ENCODE measurements at regions not wholly inside any gene's neighbourhood (a gene's known extent, or its start where the extent isn't known, plus 50 kb on each side); places are given as distances from the start of the nearest gene placed in this dataset.

DNA sequence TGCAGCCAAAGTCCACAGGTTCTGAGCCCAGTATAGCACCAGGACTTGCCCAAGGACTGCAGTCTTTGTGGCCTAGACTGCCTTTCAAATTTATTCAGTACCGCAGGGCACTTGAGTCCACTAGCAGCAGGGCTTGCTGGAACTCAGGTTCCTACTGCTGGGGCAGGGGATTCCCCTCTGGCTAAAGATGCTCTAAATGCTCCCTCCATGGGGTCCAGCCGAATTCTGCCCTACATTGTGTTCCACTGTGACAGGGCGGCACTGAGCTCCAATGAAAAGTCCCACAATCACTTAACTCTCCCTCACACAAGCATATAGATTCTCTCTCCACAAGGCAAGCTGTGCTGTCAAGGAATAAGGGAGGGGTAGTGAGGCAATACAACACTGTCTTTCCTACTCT, 518.1 kb upstream of the VRK2 start (continued):
- TF ChIP-seq, protein P1, sequence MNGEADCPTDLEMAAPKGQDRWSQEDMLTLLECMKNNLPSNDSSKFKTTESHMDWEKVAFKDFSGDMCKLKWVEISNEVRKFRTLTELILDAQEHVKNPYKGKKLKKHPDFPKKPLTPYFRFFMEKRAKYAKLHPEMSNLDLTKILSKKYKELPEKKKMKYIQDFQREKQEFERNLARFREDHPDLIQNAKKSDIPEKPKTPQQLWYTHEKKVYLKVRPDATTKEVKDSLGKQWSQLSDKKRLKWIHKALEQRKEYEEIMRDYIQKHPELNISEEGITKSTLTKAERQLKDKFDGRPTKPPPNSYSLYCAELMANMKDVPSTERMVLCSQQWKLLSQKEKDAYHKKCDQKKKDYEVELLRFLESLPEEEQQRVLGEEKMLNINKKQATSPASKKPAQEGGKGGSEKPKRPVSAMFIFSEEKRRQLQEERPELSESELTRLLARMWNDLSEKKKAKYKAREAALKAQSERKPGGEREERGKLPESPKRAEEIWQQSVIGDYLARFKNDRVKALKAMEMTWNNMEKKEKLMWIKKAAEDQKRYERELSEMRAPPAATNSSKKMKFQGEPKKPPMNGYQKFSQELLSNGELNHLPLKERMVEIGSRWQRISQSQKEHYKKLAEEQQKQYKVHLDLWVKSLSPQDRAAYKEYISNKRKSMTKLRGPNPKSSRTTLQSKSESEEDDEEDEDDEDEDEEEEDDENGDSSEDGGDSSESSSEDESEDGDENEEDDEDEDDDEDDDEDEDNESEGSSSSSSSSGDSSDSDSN (CRISPR knock-in tag; IDR thresholded peaks at IDR 0.05) = no peak
- TF ChIP-seq ZNF607 (CRISPR knock-in tag; IDR thresholded peaks at IDR 0.05; ENCODE audit: borderline replicate concordance) = no peak
- no peak for TF ChIP-seq SMAD9 (CRISPR knock-in tag; IDR thresholded peaks at IDR 0.05)
- TF ChIP-seq FOXC1 (CRISPR knock-in tag; IDR thresholded peaks at IDR 0.05; ENCODE audit: borderline replicate concordance) = no peak
- TF ChIP-seq POLR2AphosphoS2 (IDR thresholded peaks at IDR 0.05; ENCODE audit: low read depth, low read length) = no peak
- no peak for TF ChIP-seq ZNF589 (CRISPR knock-in tag; conservative IDR thresholded peaks at IDR 0.05)
- TF ChIP-seq, protein P2, sequence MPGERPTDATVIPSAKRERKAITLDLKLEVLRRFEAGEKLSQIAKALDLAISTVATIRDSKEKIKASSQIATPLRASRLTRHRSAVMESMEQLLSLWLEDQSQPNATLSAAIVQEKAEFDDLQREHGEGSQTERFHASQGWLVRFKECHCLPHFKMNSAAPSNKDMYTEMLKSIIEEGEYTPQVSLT (CRISPR knock-in tag; IDR thresholded peaks at IDR 0.05; ENCODE audit: borderline replicate concordance, low read depth) = no peak

DNA sequence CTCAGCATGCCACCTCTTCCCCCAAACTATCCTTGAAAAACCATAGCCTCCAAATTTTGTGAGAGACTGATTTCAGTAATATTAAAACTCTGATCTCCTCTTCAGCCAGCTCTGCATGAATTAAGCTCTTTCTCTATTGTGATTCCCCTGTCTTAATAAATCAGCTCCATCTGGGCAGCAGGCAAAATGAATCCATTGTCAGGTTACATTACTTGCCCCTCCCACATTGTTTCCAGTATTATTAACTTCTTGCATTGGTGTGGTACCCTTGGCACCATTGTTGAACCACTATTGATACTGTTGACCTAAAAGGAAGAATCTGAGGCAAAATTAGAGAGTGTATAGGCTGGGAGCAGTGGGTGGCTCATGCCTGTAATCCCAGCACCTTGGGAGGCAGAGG, 512.2 kb upstream of the VRK2 start:
- Histone ChIP-seq H3K4me1 (ENCODE audit: insufficient read depth, low read length) (no peaks in the 10 kb centered on the region), H2AFZ (ENCODE audit: low read length) (no peak overlapping the region), H4K20me1 (ENCODE audit: insufficient read depth, low read length) (no peaks in the 10 kb centered on the region), H3K9ac (ENCODE audit: insufficient read depth, low read depth, low read length) (no peak overlapping the region), H3K9me3 (ENCODE audit: low read length) (no peaks in the 10 kb centered on the region), H3K4me2 (ENCODE audit: low read depth, low read length) (no peak overlapping the region), H3K79me2 (ENCODE audit: insufficient read depth, low read length) (no peaks in the 10 kb centered on the region), H3K36me3 (replicated peaks in 1 of 2; ENCODE audit: control insufficient read depth in 1 of 2, insufficient read depth in 2 of 2, low read length in 2 of 2) (no peaks in the 10 kb centered on the region), H3K27me3 (ENCODE audit: control insufficient read depth in 1 of 2, insufficient read depth in 2 of 2, low read length in 2 of 2) (no peaks in the 10 kb centered on the region), H3K4me3 (replicated peaks in 1 of 3; ENCODE audit: insufficient read depth in 1 of 3, low read depth in 2 of 3, low read length in 3 of 3) (no peak overlapping the region), H3K27ac (ENCODE audit: extremely low read length, insufficient read depth, low read length) (no peak overlapping the region)
- FAIRE-seq (no peak), ATAC-seq (no peak), DNase-seq (ENCODE audit: low spot score) (no peak)
- no TSS peak for BruUV-seq (replicated peaks)
- POLR2A ChIA-PET = no interaction called here
- CTCF ChIA-PET (ENCODE audit: low intra/inter-chr PET ratio, low total read pairs) = no interaction called here
- no peak for TF ChIP-seq KAT8 (CRISPR knock-in tag; IDR thresholded peaks at IDR 0.05)
- in situ Hi-C loops (cut with HindIII; ENCODE audit: extremely low pct_ligation_motif_present, low pct_unique_long_range_greater_than_20kb) = no loop called here
- intact Hi-C loops (cut with micrococcal nuclease; ENCODE audit: unreplicated experiment) = no loop called here
